Endothelial cell of umbilical vein (primary cell): ENCODE measurements at regions not wholly inside any gene's neighbourhood (a gene's known extent, or its start where the extent isn't known, plus 50 kb on each side); places are given as distances from the start of the nearest gene placed in this dataset.

Experiments
- BruUV-seq: library from RNA; stranded (reverse); fragments of 400-500 nt; replicated peaks from 2 replicates; lab custom pipeline; 2021; lab: Mats Ljungman, UMichigan
- CTCF ChIA-PET: fragments of 300-600, 350-600 bp; sonication (Branson Sonifier 250); formaldehyde crosslinking; loops from one replicate; lab custom pipeline; 2021; ENCODE audit warnings: antibody characterized with exemption, inconsistent platforms; lab: Charles Lee
- POLR2A ChIA-PET: fragments of 300-600, 350-600 bp; sonication (Branson Sonifier 250); formaldehyde crosslinking; loops from one replicate; lab custom pipeline; 2021; ENCODE audit warnings: antibody characterized with exemption, inconsistent platforms; lab: Charles Lee
- DNase-seq: peaks from one replicate; pipeline ENCODE4 v3.0.0-alpha.2; 2011; ENCODE audit warnings: low read depth, low spot score
- FAIRE-seq: peaks from 2 replicates; lab custom pipeline; 2011; peaks lifted over from hg19 to GRCh38; lab: Jason Lieb, UNC
- H2AFZ ChIP-seq: 2 replicates; pipeline ENCODE4 v1.6.0; 2012; ENCODE audit warnings: low read depth, low read length, control low read depth, inconsistent platforms
- H3K27ac ChIP-seq: 2 replicates; pipeline ENCODE4 v1.5.1; 2011; ENCODE audit warnings: low read depth, mild to moderate bottlenecking, control low read depth, low read length, moderate library complexity; ENCODE audit not compliant: insufficient read depth
- H3K27me3 ChIP-seq, 2 experiments: 2 replicates each; pipeline versions ENCODE4 v1.6.0 to v1.6.1; 2011; ENCODE audit warnings: low read length in 2 of 2, mixed read lengths in 1 of 2; ENCODE audit not compliant: control insufficient read depth in 2 of 2, insufficient read depth in 2 of 2
- H3K36me3 ChIP-seq, 2 experiments: 2 replicates in 1 of 2; 3 replicates in 1 of 2; pipeline ENCODE4 v1.5.1; 2011; ENCODE audit warnings: low read length in 2 of 2, mild to moderate bottlenecking in 1 of 2, moderate library complexity in 1 of 2; ENCODE audit not compliant: control insufficient read depth in 2 of 2, insufficient read depth in 2 of 2; ENCODE audit errors: extremely low read depth in 1 of 2
- H3K4me1 ChIP-seq: 3 replicates; pipeline ENCODE4 v1.5.1; 2011; ENCODE audit warnings: mild to moderate bottlenecking, low read length; ENCODE audit not compliant: control insufficient read depth, insufficient read depth; ENCODE audit errors: extremely low read depth
- H3K4me2 ChIP-seq: 2 replicates; pipeline ENCODE4 v1.6.1; 2011; ENCODE audit warnings: low read length, control low read depth, mixed read lengths; ENCODE audit not compliant: insufficient read depth
- H3K4me3 ChIP-seq, 3 experiments: fragments of 200-600 bp in 1 of 3; sonication (generic), shearing (Covaris generic) in 1 of 3; replicated peaks in 1 of 3; 2 replicates each; pipeline ENCODE4 v1.5.1; 2011 to 2016; ENCODE audit warnings: control low read depth in 3 of 3, low read length in 3 of 3, mild to moderate bottlenecking in 2 of 3, inconsistent platforms in 1 of 3, low read depth in 1 of 3, moderate library complexity in 1 of 3; ENCODE audit not compliant: insufficient read depth in 1 of 3
- H3K79me2 ChIP-seq: 2 replicates; pipeline ENCODE4 v1.6.0; 2012; ENCODE audit warnings: low read length, inconsistent platforms; ENCODE audit not compliant: control insufficient read depth, insufficient read depth
- H3K9ac ChIP-seq: replicated peaks from 2 replicates; pipeline ENCODE3; 2011; ENCODE audit warnings: low read length, control low read depth; ENCODE audit not compliant: insufficient read depth; ENCODE audit errors: extremely low read depth
- H3K9me1 ChIP-seq: replicated peaks from 3 replicates; pipeline ENCODE4 v1.6.0; 2011; ENCODE audit warnings: mild to moderate bottlenecking, low read length; ENCODE audit not compliant: control insufficient read depth, insufficient read depth; ENCODE audit errors: extremely low read depth
- H3K9me3 ChIP-seq: replicated peaks from 2 replicates; pipeline ENCODE4 v1.5.1; 2012; ENCODE audit warnings: low read length, inconsistent platforms; ENCODE audit not compliant: control insufficient read depth, insufficient read depth
- H4K20me1 ChIP-seq: replicated peaks from 2 replicates; pipeline ENCODE3; 2011; ENCODE audit warnings: mild to moderate bottlenecking, low read length; ENCODE audit not compliant: control insufficient read depth, insufficient read depth; ENCODE audit errors: extremely low read depth
- CTCF ChIP-seq, 2 donors: IDR thresholded peaks; 1 replicate in 1 of 2; 2 replicates in 1 of 2; pipeline ENCODE4 v1.5.1; 2011; ENCODE audit warnings: low read length in 2 of 2, mild to moderate bottlenecking in 2 of 2, moderate library complexity in 2 of 2, control low read depth in 1 of 2, inconsistent platforms in 1 of 2, low read depth in 1 of 2; ENCODE audit not compliant: insufficient read depth in 1 of 2; ENCODE audit errors: extremely low read depth in 1 of 2
- EZH2 ChIP-seq: IDR thresholded peaks from 2 replicates; pipeline ENCODE4 v1.6.1; 2012; ENCODE audit warnings: borderline replicate concordance, low read depth, mild to moderate bottlenecking, moderate library complexity, low read length, inconsistent platforms; ENCODE audit not compliant: severe bottlenecking
- FOS ChIP-seq: IDR thresholded peaks from 2 replicates; pipeline ENCODE4 v1.6.1; 2011; ENCODE audit warnings: mild to moderate bottlenecking, low read length, moderate library complexity, borderline replicate concordance; ENCODE audit not compliant: insufficient read depth
- GATA2 ChIP-seq: IDR thresholded peaks from 2 replicates; pipeline ENCODE4 v1.7.0; 2011; ENCODE audit warnings: low read depth, mild to moderate bottlenecking, moderate library complexity, mixed read lengths, low read length; ENCODE audit not compliant: insufficient read length, insufficient read depth
- JUN ChIP-seq: IDR thresholded peaks from 2 replicates; pipeline ENCODE4 v1.6.1; 2011; ENCODE audit warnings: borderline replicate concordance, low read depth; ENCODE audit not compliant: insufficient read length, insufficient read depth
- MYC ChIP-seq: IDR thresholded peaks from one replicate; pipeline ENCODE4 v1.6.1; 2011; ENCODE audit warnings: mild to moderate bottlenecking, low read depth, low read length
- POLR2A ChIP-seq: IDR thresholded peaks from 2 replicates; pipeline ENCODE4 v1.6.1; 2012; ENCODE audit warnings: low read depth, mild to moderate bottlenecking, control low read depth, low read length
- POLR2AphosphoS5 ChIP-seq: IDR thresholded peaks from 2 replicates; pipeline ENCODE4 v1.6.1; 2012; ENCODE audit warnings: low read depth, mild to moderate bottlenecking, control low read depth, low read length, moderate library complexity; ENCODE audit not compliant: insufficient read depth
- dilution Hi-C: fragments of 300-500 bp; cut with MboI; formaldehyde crosslinking; loops from one replicate; pipeline ENCODE4 v1.15.0; 2019; ENCODE audit warnings: low sequenced_read_pairs; ENCODE audit not compliant: extremely low pct_ligation_motif_present
- intact Hi-C: fragments of 100-400 bp; cut with micrococcal nuclease; formaldehyde crosslinking; loops from one replicate; pipeline ENCODE4 v1.10.0; 2022
- TF ChIP-seq, protein P1 (sequence below): IDR thresholded peaks from 2 replicates; pipeline ENCODE4 v1.6.1; 2011; ENCODE audit not compliant: insufficient read depth, insufficient read length

DNA sequence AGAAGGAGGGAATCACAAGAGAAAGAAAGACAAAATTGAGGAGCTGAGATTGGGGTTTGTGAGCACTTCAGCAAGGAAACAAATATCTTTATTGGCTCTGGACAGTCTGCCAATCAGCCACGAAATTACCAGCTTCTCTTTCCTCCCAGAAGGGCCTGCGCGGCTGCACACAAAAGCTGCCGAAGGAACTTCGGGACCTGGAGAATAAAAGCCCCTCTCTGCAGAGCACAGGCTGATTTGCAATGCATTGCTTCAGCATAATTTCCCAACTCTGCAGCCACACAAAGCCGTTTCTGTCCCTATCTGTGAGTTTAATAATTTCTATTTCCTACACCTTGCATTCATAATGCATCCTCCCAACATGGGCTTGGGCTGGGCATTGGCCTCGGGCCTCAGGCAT, 522.6 kb downstream of the BUD13 start:
- Histone ChIP-seq H3K4me3 (no peak overlapping the region), H3K9me3 (no peaks in the 10 kb centered on the region), H4K20me1 (no peaks in the 10 kb centered on the region), H3K27me3 (no peaks in the 10 kb centered on the region), H3K9ac (no peak overlapping the region), H3K9me1 (no peaks in the 10 kb centered on the region), H3K27ac (no peak overlapping the region), H3K4me1 (no peaks in the 10 kb centered on the region), H3K36me3 (no peaks in the 10 kb centered on the region), H3K4me2 (no peak overlapping the region), H2AFZ (no peak overlapping the region), H3K79me2 (no peaks in the 10 kb centered on the region)
- TF ChIP-seq, protein P1, sequence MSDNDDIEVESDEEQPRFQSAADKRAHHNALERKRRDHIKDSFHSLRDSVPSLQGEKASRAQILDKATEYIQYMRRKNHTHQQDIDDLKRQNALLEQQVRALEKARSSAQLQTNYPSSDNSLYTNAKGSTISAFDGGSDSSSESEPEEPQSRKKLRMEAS: no peak
- TF ChIP-seq GATA2 (no peak), POLR2AphosphoS5 (no peak), FOS (no peak), POLR2A (no peak), JUN (no peak), CTCF (IDR thresholded peaks at IDR 0.05; ENCODE audit: extremely low read depth in 1 of 2, insufficient read depth in 1 of 2, low read depth in 1 of 2, low read length in 2 of 2) (no peak), MYC (no peak), EZH2 (no peak)
- POLR2A ChIA-PET: no interaction called here
- intact Hi-C loops: no loop called here
- BruUV-seq: no TSS peak
- CTCF ChIA-PET: no interaction called here
- DNase-seq (no peak), FAIRE-seq (no peak)
- dilution Hi-C loops: no loop called here
